Sigmoid colon (tissue), 6 donors: ENCODE measurements at regions not wholly inside any gene's neighbourhood (a gene's known extent, or its start where the extent isn't known, plus 50 kb on each side); places are given as distances from the start of the nearest gene placed in this dataset.
"Not testable (repeated sequence)": the region's sequence is repeated elsewhere in the genome, so short reads cannot be mapped to it uniquely, and the experiment has no call there.

Experiments used
- DNase-seq: peaks from one replicate; pipeline ENCODE4 v3.0.0-alpha.2; 2019
- H3K27ac ChIP-seq, 4 donors: fragments of 200-600 bp; sonication (generic); one replicate each; pipeline ENCODE4 v1.5.1; 2016 to 2019; ENCODE audit warnings: mild to moderate bottlenecking in 1 of 4
- H3K27me3 ChIP-seq, 3 donors: fragments of 200-600 bp; sonication (generic); one replicate each; pipeline ENCODE4 v1.5.1; 2019; ENCODE audit warnings: mild to moderate bottlenecking in 1 of 3
- H3K36me3 ChIP-seq, 4 donors: fragments of 200-600 bp; sonication (generic); one replicate each; pipeline ENCODE4 v1.5.1; 2016 to 2019
- H3K4me1 ChIP-seq, 4 donors: fragments of 200-600 bp; sonication (generic); one replicate each; pipeline ENCODE4 v1.5.1; 2017 to 2019
- H3K4me3 ChIP-seq, 4 donors: fragments of 200-600 bp; sonication (generic); one replicate each; pipeline ENCODE4 v1.5.1; 2017 to 2019; ENCODE audit warnings: mild to moderate bottlenecking in 2 of 4, moderate library complexity in 1 of 4
- H3K9me3 ChIP-seq, 4 donors: fragments of 200-600 bp in 3 of 4; sonication (generic) in 3 of 4; one replicate each; pipeline versions ENCODE4 v1.5.1 to v1.6.1; 2013 to 2019
- EP300 ChIP-seq, 4 donors: sonication (generic); formaldehyde crosslinking; IDR thresholded peaks; one replicate each; pipeline ENCODE4 v1.6.1; 2017; ENCODE audit warnings: antibody characterized with exemption in 4 of 4
- POLR2A ChIP-seq, 2 donors: fragments of 450-650 bp; IDR thresholded peaks; one replicate each; pipeline ENCODE4 v1.6.1; 2016; ENCODE audit warnings: antibody characterized with exemption in 2 of 2, mild to moderate bottlenecking in 2 of 2, moderate library complexity in 2 of 2
- POLR2AphosphoS5 ChIP-seq, 4 donors: sonication (generic); formaldehyde crosslinking; IDR thresholded peaks; one replicate each; pipeline ENCODE4 v1.6.1; 2017; ENCODE audit warnings: antibody characterized with exemption in 4 of 4
- WGBS, 2 donors: extraction: QIAGEN DNeasy Blood & Tissue Kit; methylation state at CpG; one replicate each; pipeline ENCODE4 v1.1.7; 2013; 5-methylcytosine and 5-hydroxymethylcytosine counted together
- intact Hi-C: fragments of 100-400 bp; cut with DNase I; formaldehyde crosslinking; loops from one replicate; pipeline ENCODE4 v1.15.1; 2023
- TF ChIP-seq, protein P1 (sequence below), 4 experiments: fragments of 450-650 bp in 3 of 4; fragments of 200-600 bp in 1 of 4; IDR thresholded peaks; one replicate each; pipeline ENCODE4 v1.5.1; 2016 to 2019; ENCODE audit warnings: antibody characterized with exemption in 4 of 4, mild to moderate bottlenecking in 3 of 4, moderate library complexity in 2 of 4
- donor health status: healthy with polysubstance abuse.
- donor health status: healthy.

DNA sequence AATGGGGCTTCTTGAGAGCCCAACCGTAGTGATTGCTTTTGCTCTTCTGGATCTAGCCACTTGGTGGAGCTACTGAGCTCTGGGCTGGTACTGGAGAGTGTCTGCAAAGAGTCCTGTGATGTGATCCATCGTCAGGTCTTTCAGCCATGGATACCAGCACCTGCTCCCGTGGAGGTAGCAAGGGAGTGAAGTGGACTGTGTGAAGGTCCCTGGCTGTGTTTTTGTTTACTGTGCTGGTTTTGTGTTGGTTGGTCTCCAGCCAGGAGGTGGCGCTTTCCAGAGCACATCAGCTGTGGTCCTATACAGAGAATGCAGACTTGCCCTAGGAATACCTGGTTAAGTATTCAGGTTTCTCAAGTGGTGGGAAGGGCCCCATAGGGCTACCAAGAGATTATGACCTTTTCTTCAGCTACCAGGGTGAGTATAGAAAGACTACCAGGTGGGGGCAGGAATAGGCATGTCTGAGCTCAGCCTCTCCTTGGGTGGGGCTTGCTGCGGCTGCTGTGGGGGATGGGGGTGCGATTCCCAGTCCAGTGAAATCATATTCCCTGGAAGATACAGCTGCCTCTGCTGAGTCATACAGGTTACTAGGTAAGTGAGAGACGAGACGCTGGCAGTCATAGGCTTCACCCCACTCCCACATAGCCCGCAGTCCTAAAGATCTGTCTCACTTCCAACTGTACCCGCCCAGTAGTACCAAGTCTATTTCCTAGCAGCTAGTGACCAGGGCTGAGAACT is 733.7 kb downstream of the ZNF385D start:
- H3K4me1 ChIP-seq, result no peaks in the 10 kb centered on the region
- no peak overlapping the region for H3K27ac ChIP-seq
- TF ChIP-seq, protein P1, sequence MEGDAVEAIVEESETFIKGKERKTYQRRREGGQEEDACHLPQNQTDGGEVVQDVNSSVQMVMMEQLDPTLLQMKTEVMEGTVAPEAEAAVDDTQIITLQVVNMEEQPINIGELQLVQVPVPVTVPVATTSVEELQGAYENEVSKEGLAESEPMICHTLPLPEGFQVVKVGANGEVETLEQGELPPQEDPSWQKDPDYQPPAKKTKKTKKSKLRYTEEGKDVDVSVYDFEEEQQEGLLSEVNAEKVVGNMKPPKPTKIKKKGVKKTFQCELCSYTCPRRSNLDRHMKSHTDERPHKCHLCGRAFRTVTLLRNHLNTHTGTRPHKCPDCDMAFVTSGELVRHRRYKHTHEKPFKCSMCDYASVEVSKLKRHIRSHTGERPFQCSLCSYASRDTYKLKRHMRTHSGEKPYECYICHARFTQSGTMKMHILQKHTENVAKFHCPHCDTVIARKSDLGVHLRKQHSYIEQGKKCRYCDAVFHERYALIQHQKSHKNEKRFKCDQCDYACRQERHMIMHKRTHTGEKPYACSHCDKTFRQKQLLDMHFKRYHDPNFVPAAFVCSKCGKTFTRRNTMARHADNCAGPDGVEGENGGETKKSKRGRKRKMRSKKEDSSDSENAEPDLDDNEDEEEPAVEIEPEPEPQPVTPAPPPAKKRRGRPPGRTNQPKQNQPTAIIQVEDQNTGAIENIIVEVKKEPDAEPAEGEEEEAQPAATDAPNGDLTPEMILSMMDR (IDR thresholded peaks at IDR 0.05), result no peak
- TF ChIP-seq EP300 (IDR thresholded peaks at IDR 0.05) (no peak), POLR2AphosphoS5 (IDR thresholded peaks at IDR 0.05) (no peak), POLR2A (IDR thresholded peaks at IDR 0.05) (no peak)
- no peaks in the 10 kb centered on the region for H3K36me3 ChIP-seq
- DNase-seq, result no peak
- intact Hi-C loops, result no loop called here
- peaks cover 0 to 4% (median 0%) of the 10 kb centered on the region in 4 donors for H3K9me3 ChIP-seq
- H3K4me3 ChIP-seq, result no peak overlapping the region
- H3K27me3 ChIP-seq, result no peaks in the 10 kb centered on the region
- 87 to 90% methylated on average over 10 of the region's 10 CpGs for WGBS, 2 donors

DNA sequence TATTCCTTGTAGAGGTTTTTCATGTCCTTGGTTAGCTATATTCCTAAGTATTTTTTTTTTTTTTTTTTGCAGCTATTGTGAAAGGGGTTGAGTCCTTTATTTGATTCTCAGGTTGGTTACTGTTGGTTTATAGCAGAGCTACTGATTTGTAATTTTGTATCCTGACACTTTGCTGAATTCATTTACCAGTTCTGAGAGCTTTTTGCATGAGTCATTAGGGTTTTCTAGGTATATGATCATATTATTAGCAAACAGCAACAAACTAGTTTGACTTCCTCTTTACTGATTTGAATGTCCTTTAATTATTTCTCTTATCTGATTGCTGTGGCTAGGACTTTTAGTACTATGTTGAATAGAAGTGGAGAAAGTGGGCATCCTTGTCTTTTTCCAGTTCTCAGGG is 737.4 kb downstream of the ZNF385D start:
- H3K27me3 ChIP-seq, result no peaks in the 10 kb centered on the region
- no peak for TF ChIP-seq POLR2AphosphoS5 (IDR thresholded peaks at IDR 0.05)

DNA sequence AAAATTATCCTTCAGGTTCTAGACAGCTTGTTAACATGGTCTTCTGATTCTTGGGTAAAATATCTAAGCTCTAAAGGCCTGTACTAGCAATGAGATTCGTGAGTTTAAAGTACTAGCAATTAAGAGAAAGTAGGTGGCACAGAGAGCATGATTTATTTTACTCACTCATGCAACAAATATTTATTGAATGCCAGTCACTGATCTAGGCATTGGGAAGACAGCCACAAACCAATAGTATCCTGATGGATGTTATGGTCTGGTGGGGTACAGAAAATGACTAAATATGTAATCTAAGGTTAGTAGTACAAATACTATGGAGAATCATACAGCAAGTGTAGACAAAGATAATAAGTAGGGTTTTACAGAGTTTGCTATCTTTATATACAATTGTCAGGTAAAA is 751.3 kb downstream of the ZNF385D start:
- TF ChIP-seq, protein P1 (IDR thresholded peaks at IDR 0.05), result no peak
- TF ChIP-seq POLR2A (IDR thresholded peaks at IDR 0.05) (no peak), POLR2AphosphoS5 (IDR thresholded peaks at IDR 0.05) (no peak), EP300 (IDR thresholded peaks at IDR 0.05) (no peak)
- no peak overlapping the region for H3K4me3 ChIP-seq
- H3K9me3 ChIP-seq, result peaks cover 0 to 7% (median 0%) of the 10 kb centered on the region in 4 donors
- intact Hi-C loops, result no loop called here
- no peaks in the 10 kb centered on the region for H3K36me3 ChIP-seq
- H3K27me3 ChIP-seq, result no peaks in the 10 kb centered on the region
- no peak overlapping the region for H3K27ac ChIP-seq
- H3K4me1 ChIP-seq, result no peaks in the 10 kb centered on the region
- DNase-seq, result no peak
- 16 to 50% methylated on average over 1 of the region's 1 CpG for WGBS, 2 donors

More for the DNA sequence above, 737.4 kb downstream of the ZNF385D start:
- H3K4me3 ChIP-seq, result no peak overlapping the region
- peaks cover 0 to 4% (median 0%) of the 10 kb centered on the region in 4 donors for H3K9me3 ChIP-seq
- H3K27ac ChIP-seq, result no peak overlapping the region
- intact Hi-C loops, result no loop called here
- DNase-seq, result no peak
- H3K36me3 ChIP-seq, result no peaks in the 10 kb centered on the region
- H3K4me1 ChIP-seq, result no peaks in the 10 kb centered on the region

DNA sequence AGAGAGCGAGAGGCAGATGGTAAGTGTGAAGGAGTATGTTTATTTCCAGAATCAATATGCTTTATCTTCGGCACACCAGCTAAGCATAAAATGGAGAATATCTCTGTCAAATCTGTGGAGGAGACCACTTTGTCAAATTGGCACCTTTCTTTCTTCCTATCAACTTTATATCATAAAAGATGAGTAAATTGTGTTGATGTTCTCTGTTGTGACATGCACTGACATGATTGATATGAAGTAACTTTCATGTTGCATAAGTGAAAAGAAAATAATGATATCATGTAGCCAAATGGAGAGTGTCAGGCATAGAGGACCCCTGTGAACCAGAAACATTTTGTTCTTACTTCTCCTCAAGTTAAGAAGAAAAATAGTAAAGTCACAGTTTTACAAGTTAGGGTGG is 753.8 kb downstream of the ZNF385D start:
- DNase-seq, result no peak
- Histone ChIP-seq H3K36me3 (no peaks in the 10 kb centered on the region), H3K4me3 (no peak overlapping the region), H3K27me3 (no peaks in the 10 kb centered on the region), H3K9me3 (no peaks in the 10 kb centered on the region), H3K27ac (no peak overlapping the region), H3K4me1 (no peaks in the 10 kb centered on the region)
- intact Hi-C loops, result no loop called here
- 89 to 91% methylated on average over 2 of the region's 2 CpGs for WGBS, 2 donors
- TF ChIP-seq POLR2AphosphoS5 (IDR thresholded peaks at IDR 0.05), result no peak
- TF ChIP-seq POLR2A (IDR thresholded peaks at IDR 0.05), result no peak
- TF ChIP-seq, protein P1 (IDR thresholded peaks at IDR 0.05), result no peak
- no peak for TF ChIP-seq EP300 (IDR thresholded peaks at IDR 0.05)

DNA sequence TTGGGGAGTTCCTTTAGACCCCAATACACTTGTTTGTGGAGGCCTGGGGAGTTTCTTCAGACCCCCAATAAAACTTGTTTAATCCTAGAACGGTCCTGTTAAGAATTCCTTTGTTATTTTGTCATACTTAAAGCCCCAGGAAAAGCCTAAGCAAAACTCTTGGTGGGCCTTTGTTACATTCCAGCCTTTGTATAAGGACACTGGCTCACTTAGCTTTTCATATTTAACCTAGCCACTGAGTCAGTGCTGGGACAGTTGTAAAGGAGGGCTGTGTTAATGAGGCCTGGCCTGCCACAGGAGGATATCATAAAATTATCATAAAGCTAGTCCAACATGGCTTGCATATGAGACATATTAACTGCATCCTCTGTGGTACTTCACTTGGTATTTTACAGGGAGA is 760.1 kb downstream of the ZNF385D start:
- TF ChIP-seq EP300 (IDR thresholded peaks at IDR 0.05) (no peak), POLR2A (IDR thresholded peaks at IDR 0.05) (no peak), POLR2AphosphoS5 (IDR thresholded peaks at IDR 0.05) (no peak)
- TF ChIP-seq, protein P1 (IDR thresholded peaks at IDR 0.05), result no peak
- Histone ChIP-seq H3K4me1 (no peaks in the 10 kb centered on the region), H3K4me3 (no peak overlapping the region), H3K36me3 (no peaks in the 10 kb centered on the region), H3K27ac (no peak overlapping the region), H3K27me3 (no peaks in the 10 kb centered on the region), H3K9me3 (no peaks in the 10 kb centered on the region)
- intact Hi-C loops, result no loop called here
- no peak for DNase-seq
- WGBS, 2 donors, result 23 to 46% methylated on average over 1 of the region's 1 CpG

DNA sequence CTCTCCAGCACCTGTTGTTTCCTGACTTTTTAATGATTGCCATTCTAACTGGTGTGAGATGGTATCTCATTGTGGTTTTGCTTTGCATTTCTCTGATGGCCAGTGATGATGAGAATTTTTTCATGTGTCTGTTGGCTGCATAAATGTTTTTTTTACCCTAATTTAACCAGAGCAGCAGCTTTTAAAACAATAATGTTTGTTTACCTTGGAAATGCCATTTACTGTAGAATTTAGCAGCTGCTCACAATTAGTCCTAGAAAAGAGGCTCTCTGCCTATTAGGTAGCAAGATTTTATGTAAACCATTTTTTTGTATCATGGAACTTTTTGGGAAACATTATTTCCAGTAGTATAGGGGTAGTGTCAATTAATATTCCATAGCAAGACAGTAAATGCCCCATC is 761.4 kb downstream of the ZNF385D start:
- H3K27ac ChIP-seq, H3K4me1 ChIP-seq, H3K27me3 ChIP-seq, H3K4me3 ChIP-seq, intact Hi-C loops, DNase-seq, H3K9me3 ChIP-seq, H3K36me3 ChIP-seq: not testable (repeated sequence)
